Colonic mucosa (tissue), 4 donors: ENCODE measurements at regions not wholly inside any gene's neighbourhood (a gene's known extent, or its start where the extent isn't known, plus 50 kb on each side); places are given as distances from the start of the nearest gene placed in this dataset.
A peak's percentile ranks its signal among the peaks of the same experiment; 100 is the strongest.
"Not testable (repeated sequence)": the region's sequence is repeated elsewhere in the genome, so short reads cannot be mapped to it uniquely, and the experiment has no call there.

ENCODE experiments used
- DNase-seq: peaks from one replicate; pipeline ENCODE4 v3.0.0-alpha.2; 2020
- H3K27ac ChIP-seq: fragments of 200-600 bp; one replicate; pipeline ENCODE4 v1.8.0; 2021
- H3K27me3 ChIP-seq: fragments of 200-600 bp; one replicate; pipeline ENCODE4 v1.8.0; 2021
- H3K36me3 ChIP-seq: fragments of 200-600 bp; one replicate; pipeline ENCODE4 v1.8.0; 2021
- H3K4me1 ChIP-seq: fragments of 200-600 bp; one replicate; pipeline ENCODE4 v1.8.0; 2021; ENCODE audit warnings: mild to moderate bottlenecking
- H3K4me3 ChIP-seq: fragments of 200-600 bp; one replicate; pipeline ENCODE4 v1.8.0; 2021
- H3K9ac ChIP-seq, 2 donors: one replicate each; pipeline ENCODE4 v1.7.0; 2013; ENCODE audit warnings: control low read depth in 2 of 2, low read depth in 2 of 2, low read length in 2 of 2
- H3K9me3 ChIP-seq: fragments of 200-600 bp; one replicate; pipeline ENCODE4 v1.8.0; 2021
- CTCF ChIP-seq: fragments of 200-600 bp; IDR thresholded peaks from one replicate; pipeline ENCODE4 v1.8.0; 2022; ENCODE audit warnings: antibody characterized with exemption, mild to moderate bottlenecking
- intact Hi-C: fragments of 100-400 bp; cut with DNase I; formaldehyde crosslinking; loops from one replicate; pipeline ENCODE4 v1.14.1; 2022
- donor health status: healthy.
- donor health status: DM: no; HTN: no; CAD: no.
- donor health status: DM: no; HTN: no; CAD: no.

GRCh38 chr13:76822698-76823267, 63.4 kb downstream of the KCTD12 start:
- Histone ChIP-seq H3K36me3 (no peaks in the 10 kb centered on the region), H3K4me1 (no peaks in the 10 kb centered on the region), H3K27me3 (no peaks in the 10 kb centered on the region), H3K4me3 (no peak overlapping the region), H3K9me3 (no peaks in the 10 kb centered on the region), H3K27ac (no peak overlapping the region), H3K9ac (no peak overlapping the region)
- no peak for DNase-seq
- TF ChIP-seq CTCF, result peak; percentile 24
- intact Hi-C loops, result loop anchor here (5.0 kb wide), 2 partner anchors 65 to 80 kb away; partner anchors contain the start of gene KCTD12

- not testable (repeated sequence) for H3K9me3 ChIP-seq, H3K27ac ChIP-seq, H3K27me3 ChIP-seq, H3K36me3 ChIP-seq, DNase-seq, H3K4me3 ChIP-seq, H3K4me1 ChIP-seq, H3K9ac ChIP-seq
- intact Hi-C loops, result loop anchor here (5.0 kb wide), 2 partner anchors 66 to 81 kb away; partner anchors contain the start of gene KCTD12
Measured at GRCh38 chr13:76821222-76821621, 65.0 kb downstream of the KCTD12 start.

- Histone ChIP-seq H3K4me1 (no peaks in the 10 kb centered on the region), H3K36me3 (no peaks in the 10 kb centered on the region), H3K9ac (no peak overlapping the region), H3K4me3 (no peak overlapping the region), H3K27me3 (no peaks in the 10 kb centered on the region), H3K9me3 (no peaks in the 10 kb centered on the region), H3K27ac (no peak overlapping the region)
- intact Hi-C loops, result loop anchor here (5.0 kb wide), 2 partner anchors 67 to 82 kb away; partner anchors contain the start of gene KCTD12
- no peak for DNase-seq
- TF ChIP-seq CTCF, result no peak
Measured at GRCh38 chr13:76820759-76821158, 65.4 kb downstream of the KCTD12 start.

GRCh38 chr13:76816394-76816793, 69.8 kb downstream of the KCTD12 start:
- no peak for DNase-seq
- Histone ChIP-seq H3K27ac (no peak overlapping the region), H3K36me3 (no peaks in the 10 kb centered on the region), H3K4me3 (no peak overlapping the region), H3K9me3 (no peaks in the 10 kb centered on the region), H3K27me3 (no peaks in the 10 kb centered on the region), H3K4me1 (no peaks in the 10 kb centered on the region), H3K9ac (no peak overlapping the region)
- no peak for TF ChIP-seq CTCF
- intact Hi-C loops, result no loop called here

- Histone ChIP-seq H3K27me3 (no peaks in the 10 kb centered on the region), H3K4me1 (no peaks in the 10 kb centered on the region), H3K4me3 (no peak overlapping the region), H3K27ac (no peak overlapping the region), H3K9ac (no peak overlapping the region), H3K9me3 (no peaks in the 10 kb centered on the region), H3K36me3 (no peaks in the 10 kb centered on the region)
- intact Hi-C loops, result no loop called here
- DNase-seq, result no peak
- no peak for TF ChIP-seq CTCF
Measured at GRCh38 chr13:76815344-76815743, 70.9 kb downstream of the KCTD12 start.

GRCh38 chr13:76813891-76814290, 72.3 kb downstream of the KCTD12 start:
- intact Hi-C loops, result no loop called here
- H3K9ac ChIP-seq, result no peak overlapping the region
- no peaks in the 10 kb centered on the region for H3K27me3 ChIP-seq
- no peaks in the 10 kb centered on the region for H3K36me3 ChIP-seq
- no peak for TF ChIP-seq CTCF
- no peaks in the 10 kb centered on the region for H3K9me3 ChIP-seq
- DNase-seq, result peak; percentile 89
- H3K4me3 ChIP-seq, result no peak overlapping the region
- no peak overlapping the region for H3K27ac ChIP-seq
- no peaks in the 10 kb centered on the region for H3K4me1 ChIP-seq
